HEK293 (cell line): ENCODE measurements at regions not wholly inside any gene's neighbourhood (a gene's known extent, or its start where the extent isn't known, plus 50 kb on each side); places are given as distances from the start of the nearest gene placed in this dataset.

Experiments used
- CTCF ChIA-PET: fragments of 350-600 bp; formaldehyde crosslinking; extraction: SDS; loops from one replicate; lab custom pipeline; 2021; ENCODE audit warnings: antibody characterized with exemption; lab: Yijun Ruan, JAX
- POLR2A ChIA-PET: fragments of 300-600 bp; formaldehyde crosslinking; extraction: SDS; loops from one replicate; lab custom pipeline; 2020; ENCODE audit warnings: antibody characterized with exemption, inconsistent platforms; lab: Yijun Ruan, JAX
- H3K27ac ChIP-seq: fragments of 200-500 bp; sonication (Bioruptor generic); 2 replicates; pipeline ENCODE4 v1.5.1; 2014; ENCODE audit warnings: low read depth, low read length, control low read depth, inconsistent platforms; ENCODE audit errors: extremely low read depth
- H3K36me3 ChIP-seq, 2 experiments: fragments of 200-500 bp in 1 of 2; sonication (Bioruptor generic) in 1 of 2; 1 replicate in 1 of 2; 2 replicates in 1 of 2; pipeline ENCODE4 v1.5.1; 2014 to 2017; ENCODE audit warnings: inconsistent platforms in 2 of 2, low read length in 2 of 2; ENCODE audit not compliant: control insufficient read depth in 2 of 2, insufficient read depth in 1 of 2
- H3K4me1 ChIP-seq: fragments of 200-500 bp; sonication (Bioruptor generic); 2 replicates; pipeline ENCODE4 v1.5.1; 2014; ENCODE audit warnings: mild to moderate bottlenecking, low read length, inconsistent platforms; ENCODE audit not compliant: control insufficient read depth, insufficient read depth
- H3K4me3 ChIP-seq: 2 replicates; pipeline ENCODE4 v1.5.1; 2011; ENCODE audit warnings: low read depth, mild to moderate bottlenecking, control low read depth, low read length, moderate library complexity
- H3K9me3 ChIP-seq: fragments of 200-500 bp; sonication (Bioruptor generic); 2 replicates; pipeline ENCODE4 v1.5.1; 2014; ENCODE audit warnings: low read depth, low read length, inconsistent platforms; ENCODE audit not compliant: control insufficient read depth, insufficient read depth
- HOXA7 ChIP-seq: sonication (generic); formaldehyde crosslinking; IDR thresholded peaks from 2 replicates; pipeline ENCODE4 v1.8.1; 2022; ENCODE audit warnings: missing genetic modification reagents, borderline replicate concordance
- INSM2 ChIP-seq: fragments of 450-650 bp; formaldehyde crosslinking; IDR thresholded peaks from 2 replicates; pipeline ENCODE4 v1.5.1; 2016; ENCODE audit warnings: missing biosample characterization, missing genetic modification characterization
- TSHZ1 ChIP-seq: fragments of 450-650 bp; formaldehyde crosslinking; IDR thresholded peaks from 2 replicates; pipeline ENCODE4 v1.5.1; 2016; ENCODE audit warnings: missing biosample characterization, missing genetic modification characterization, borderline replicate concordance
- ZFP37 ChIP-seq: fragments of 450-650 bp; formaldehyde crosslinking; IDR thresholded peaks from 2 replicates; pipeline ENCODE4 v1.5.1; 2016; ENCODE audit warnings: missing biosample characterization, missing genetic modification characterization
- ZNF2 ChIP-seq: fragments of 450-650 bp; formaldehyde crosslinking; IDR thresholded peaks from 2 replicates; pipeline ENCODE4 v1.5.1; 2016; ENCODE audit warnings: missing biosample characterization, missing genetic modification characterization
- ZNF211 ChIP-seq: fragments of 450-650 bp; formaldehyde crosslinking; IDR thresholded peaks from 2 replicates; pipeline ENCODE4 v1.5.1; 2016; ENCODE audit warnings: low read depth, missing biosample characterization, missing genetic modification characterization
- ZNF24 ChIP-seq: fragments of 450-650 bp; formaldehyde crosslinking; IDR thresholded peaks from 2 replicates; pipeline ENCODE4 v1.5.1; 2016; ENCODE audit warnings: missing biosample characterization, missing genetic modification characterization
- ZNF274 ChIP-seq, 2 experiments: fragments of 200-500 bp in 1 of 2; fragments of 450-650 bp in 1 of 2; sonication (Bioruptor generic) in 1 of 2; formaldehyde crosslinking in 1 of 2; IDR thresholded peaks; 2 replicates each; pipeline versions ENCODE4 v1.5.1 to v1.6.1; 2014 to 2016; ENCODE audit warnings: borderline replicate concordance in 1 of 2, inconsistent platforms in 1 of 2, low read length in 1 of 2, missing biosample characterization in 1 of 2, missing genetic modification characterization in 1 of 2
- ZNF341 ChIP-seq: fragments of 450-650 bp; formaldehyde crosslinking; IDR thresholded peaks from 2 replicates; pipeline ENCODE4; 2016; ENCODE audit warnings: low read depth, missing biosample characterization, missing genetic modification characterization
- ZNF449 ChIP-seq: fragments of 450-650 bp; formaldehyde crosslinking; IDR thresholded peaks from 2 replicates; pipeline ENCODE4 v1.5.1; 2017; ENCODE audit warnings: missing biosample characterization, mild to moderate bottlenecking, missing genetic modification characterization, moderate library complexity
- ZNF629 ChIP-seq: fragments of 450-650 bp; formaldehyde crosslinking; IDR thresholded peaks from 2 replicates; pipeline ENCODE4 v1.5.1; 2017; ENCODE audit warnings: missing biosample characterization, missing genetic modification characterization
- ZNF660 ChIP-seq: fragments of 450-650 bp; IDR thresholded peaks from 2 replicates; pipeline ENCODE4 v1.5.1; 2018; ENCODE audit warnings: missing biosample characterization, mild to moderate bottlenecking, missing genetic modification characterization
- ZNF701 ChIP-seq: fragments of 450-650 bp; formaldehyde crosslinking; IDR thresholded peaks from 2 replicates; pipeline ENCODE4 v1.5.1; 2016; ENCODE audit warnings: missing biosample characterization, missing genetic modification characterization
- ZNF76 ChIP-seq: fragments of 450-650 bp; formaldehyde crosslinking; IDR thresholded peaks from 2 replicates; pipeline ENCODE4; 2016; ENCODE audit warnings: low read depth, missing biosample characterization, missing genetic modification characterization, borderline replicate concordance
- ZNF785 ChIP-seq: fragments of 450-650 bp; formaldehyde crosslinking; IDR thresholded peaks from 2 replicates; pipeline ENCODE4 v1.5.1; 2016; ENCODE audit warnings: missing biosample characterization, missing genetic modification characterization
- ZSCAN30 ChIP-seq: fragments of 450-650 bp; IDR thresholded peaks from 2 replicates; pipeline ENCODE4 v1.5.1; 2018; ENCODE audit warnings: missing biosample characterization, mild to moderate bottlenecking, missing genetic modification characterization, moderate library complexity
- TF ChIP-seq, protein P1 (sequence below): fragments of 450-650 bp; formaldehyde crosslinking; IDR thresholded peaks from 2 replicates; pipeline ENCODE4 v1.5.1; 2016; ENCODE audit warnings: missing biosample characterization, missing genetic modification characterization, low read depth
- TF ChIP-seq, protein P2 (sequence below): fragments of 450-650 bp; formaldehyde crosslinking; IDR thresholded peaks from 2 replicates; pipeline ENCODE4 v1.5.1; 2017; ENCODE audit warnings: missing biosample characterization, missing genetic modification characterization
- TF ChIP-seq, protein P3 (sequence below): fragments of 450-650 bp; formaldehyde crosslinking; IDR thresholded peaks from 2 replicates; pipeline ENCODE4 v1.5.1; 2017; ENCODE audit warnings: missing biosample characterization, missing genetic modification characterization
- TF ChIP-seq, protein P4 (sequence below): fragments of 450-650 bp; formaldehyde crosslinking; IDR thresholded peaks from 2 replicates; pipeline ENCODE4 v1.5.1; 2016; ENCODE audit warnings: missing biosample characterization, missing genetic modification characterization

- no peaks in the 10 kb centered on the region for H3K9me3 ChIP-seq
- H3K4me1 ChIP-seq = peaks cover 3% of the 10 kb centered on the region; the same call in 1 of the 2 replicates
- ChIA-PET POLR2A (no interaction called here), CTCF (interaction anchor here (0.9 to 1.3 kb wide), 2 partner anchors 14 to 480 kb away, joined by 3 read pairs; no protein-coding TSS in a partner anchor)
- no peak overlapping the region for H3K4me3 ChIP-seq
- H3K27ac ChIP-seq = no peak overlapping the region
- TF ChIP-seq ZNF785 (tag by site-specific recombination) = no peak
- no peak for TF ChIP-seq ZNF2 (tag by site-specific recombination)
- TF ChIP-seq ZNF341 (tag by site-specific recombination) = no peak
- no peak for TF ChIP-seq ZNF449 (tag by site-specific recombination)
- no peak for TF ChIP-seq INSM2 (tag by site-specific recombination)
- TF ChIP-seq ZNF76 (tag by site-specific recombination) = no peak
- TF ChIP-seq ZNF24 (tag by site-specific recombination) = no peak
- no peak for TF ChIP-seq ZSCAN30 (tag by site-specific recombination)
- H3K36me3 ChIP-seq = no peaks in the 10 kb centered on the region
Measured at GRCh38 chr9:38313421-38313820, 79.1 kb upstream of the ALDH1B1 start.

DNA sequence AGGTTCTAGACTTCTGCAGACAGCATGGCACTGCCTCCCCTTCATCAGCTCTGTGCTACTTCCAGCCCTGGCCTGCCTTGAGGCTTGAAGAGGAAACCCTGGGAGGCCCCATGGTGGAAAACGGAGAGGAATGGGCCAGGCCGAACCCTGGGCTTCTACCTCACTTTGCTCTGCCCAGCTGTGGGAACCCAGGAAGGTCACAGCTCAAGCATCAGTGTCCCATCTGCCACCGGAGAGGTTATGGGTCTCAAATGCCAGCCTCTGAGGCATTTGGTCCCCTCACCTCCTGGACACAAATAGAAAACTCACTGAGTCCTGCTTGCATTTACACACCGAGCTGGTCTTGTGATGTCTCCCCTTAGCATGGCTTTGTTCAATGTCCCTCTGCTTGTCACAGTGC is 80.1 kb upstream of the ALDH1B1 start:
- H3K36me3 ChIP-seq = no peaks in the 10 kb centered on the region
- H3K4me3 ChIP-seq = no peak overlapping the region
- TF ChIP-seq ZNF701 (tag by site-specific recombination) (no peak), ZNF211 (tag by site-specific recombination) (no peak), ZFP37 (tag by site-specific recombination) (no peak), TSHZ1 (no peak), ZNF629 (tag by site-specific recombination) (no peak), HOXA7 (CRISPR knock-in tag) (no peak), ZNF660 (tag by site-specific recombination) (no peak), ZNF274 (IDR thresholded peaks at IDR 0.05; ENCODE audit: low read length) (no peak), ZNF274 (tag by site-specific recombination; IDR thresholded peaks at IDR 0.05; ENCODE audit: borderline replicate concordance) (no peak)
- TF ChIP-seq, protein P1, sequence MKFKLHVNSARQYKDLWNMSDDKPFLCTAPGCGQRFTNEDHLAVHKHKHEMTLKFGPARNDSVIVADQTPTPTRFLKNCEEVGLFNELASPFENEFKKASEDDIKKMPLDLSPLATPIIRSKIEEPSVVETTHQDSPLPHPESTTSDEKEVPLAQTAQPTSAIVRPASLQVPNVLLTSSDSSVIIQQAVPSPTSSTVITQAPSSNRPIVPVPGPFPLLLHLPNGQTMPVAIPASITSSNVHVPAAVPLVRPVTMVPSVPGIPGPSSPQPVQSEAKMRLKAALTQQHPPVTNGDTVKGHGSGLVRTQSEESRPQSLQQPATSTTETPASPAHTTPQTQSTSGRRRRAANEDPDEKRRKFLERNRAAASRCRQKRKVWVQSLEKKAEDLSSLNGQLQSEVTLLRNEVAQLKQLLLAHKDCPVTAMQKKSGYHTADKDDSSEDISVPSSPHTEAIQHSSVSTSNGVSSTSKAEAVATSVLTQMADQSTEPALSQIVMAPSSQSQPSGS (tag by site-specific recombination) = no peak
- TF ChIP-seq, protein P2, sequence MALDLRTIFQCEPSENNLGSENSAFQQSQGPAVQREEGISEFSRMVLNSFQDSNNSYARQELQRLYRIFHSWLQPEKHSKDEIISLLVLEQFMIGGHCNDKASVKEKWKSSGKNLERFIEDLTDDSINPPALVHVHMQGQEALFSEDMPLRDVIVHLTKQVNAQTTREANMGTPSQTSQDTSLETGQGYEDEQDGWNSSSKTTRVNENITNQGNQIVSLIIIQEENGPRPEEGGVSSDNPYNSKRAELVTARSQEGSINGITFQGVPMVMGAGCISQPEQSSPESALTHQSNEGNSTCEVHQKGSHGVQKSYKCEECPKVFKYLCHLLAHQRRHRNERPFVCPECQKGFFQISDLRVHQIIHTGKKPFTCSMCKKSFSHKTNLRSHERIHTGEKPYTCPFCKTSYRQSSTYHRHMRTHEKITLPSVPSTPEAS (tag by site-specific recombination) = no peak
- TF ChIP-seq, protein P3, sequence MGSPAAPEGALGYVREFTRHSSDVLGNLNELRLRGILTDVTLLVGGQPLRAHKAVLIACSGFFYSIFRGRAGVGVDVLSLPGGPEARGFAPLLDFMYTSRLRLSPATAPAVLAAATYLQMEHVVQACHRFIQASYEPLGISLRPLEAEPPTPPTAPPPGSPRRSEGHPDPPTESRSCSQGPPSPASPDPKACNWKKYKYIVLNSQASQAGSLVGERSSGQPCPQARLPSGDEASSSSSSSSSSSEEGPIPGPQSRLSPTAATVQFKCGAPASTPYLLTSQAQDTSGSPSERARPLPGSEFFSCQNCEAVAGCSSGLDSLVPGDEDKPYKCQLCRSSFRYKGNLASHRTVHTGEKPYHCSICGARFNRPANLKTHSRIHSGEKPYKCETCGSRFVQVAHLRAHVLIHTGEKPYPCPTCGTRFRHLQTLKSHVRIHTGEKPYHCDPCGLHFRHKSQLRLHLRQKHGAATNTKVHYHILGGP = no peak
- TF ChIP-seq, protein P4, sequence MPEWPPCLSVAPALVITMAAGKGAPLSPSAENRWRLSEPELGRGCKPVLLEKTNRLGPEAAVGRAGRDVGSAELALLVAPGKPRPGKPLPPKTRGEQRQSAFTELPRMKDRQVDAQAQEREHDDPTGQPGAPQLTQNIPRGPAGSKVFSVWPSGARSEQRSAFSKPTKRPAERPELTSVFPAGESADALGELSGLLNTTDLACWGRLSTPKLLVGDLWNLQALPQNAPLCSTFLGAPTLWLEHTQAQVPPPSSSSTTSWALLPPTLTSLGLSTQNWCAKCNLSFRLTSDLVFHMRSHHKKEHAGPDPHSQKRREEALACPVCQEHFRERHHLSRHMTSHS (tag by site-specific recombination) = no peak
- no peak overlapping the region for H3K27ac ChIP-seq
- H3K9me3 ChIP-seq = no peaks in the 10 kb centered on the region
- POLR2A ChIA-PET = no interaction called here
- CTCF ChIA-PET = interaction anchor here (0.7 to 1.3 kb wide), 3 partner anchors 13 to 479 kb away, joined by 3 to 4 read pairs (median 3); no protein-coding TSS in a partner anchor
- peaks cover 3% of the 10 kb centered on the region; the same call in 1 of the 2 replicates for H3K4me1 ChIP-seq
